NCI-H526 treated with DMSO at 0.1 percent for 48 hours (cell line): ENCODE measurements at regions not wholly inside any gene's neighbourhood (a gene's known extent, or its start where the extent isn't known, plus 50 kb on each side); places are given as distances from the start of the nearest gene placed in this dataset.

Experiments used
- DNase-seq: peaks from one replicate; lab custom pipeline; 2025; lab: John Stamatoyannopoulos, UW

- DNase-seq = no peak
Observed at GRCh38 chr1:75984781-75985180, 52.6 kb upstream of the ASB17 start.

GRCh38 chr1:75985827-75986226, 53.6 kb upstream of the ASB17 start:
- no peak for DNase-seq

- DNase-seq = no peak
Observed at GRCh38 chr1:75986478-75986877, 54.3 kb upstream of the ASB17 start.

- no peak for DNase-seq
Observed at GRCh38 chr1:75989121-75989520, 56.9 kb upstream of the ASB17 start.

GRCh38 chr1:75990686-75991085, 58.5 kb upstream of the ASB17 start:
- DNase-seq = no peak

GRCh38 chr1:75991497-75992114, 59.4 kb upstream of the ASB17 start:
- peak; percentile 68 for DNase-seq

- DNase-seq = no peak
Observed at GRCh38 chr1:75992312-75992711, 60.1 kb upstream of the ASB17 start.

GRCh38 chr1:75993661-75994060, 61.5 kb upstream of the ASB17 start:
- DNase-seq = no peak

GRCh38 chr1:75996196-75996595, 64.0 kb upstream of the ASB17 start:
- no peak for DNase-seq

- no peak for DNase-seq
Observed at GRCh38 chr1:75999034-75999433, 66.8 kb upstream of the ASB17 start.

GRCh38 chr1:76003946-76004345, 70.6 kb upstream of the ST6GALNAC3 start:
- no peak for DNase-seq

- DNase-seq = no peak
Observed at GRCh38 chr1:76005765-76006164, 68.8 kb upstream of the ST6GALNAC3 start.

- DNase-seq = no peak
Observed at GRCh38 chr1:76006234-76006633, 68.3 kb upstream of the ST6GALNAC3 start.

GRCh38 chr1:76010802-76011201, 63.7 kb upstream of the ST6GALNAC3 start:
- no peak for DNase-seq

GRCh38 chr1:76012341-76013205, 62.0 kb upstream of the ST6GALNAC3 start:
- no peak for DNase-seq

- no peak for DNase-seq
Observed at GRCh38 chr1:76013206-76013581, 61.4 kb upstream of the ST6GALNAC3 start.

GRCh38 chr1:76015478-76016103, 59.0 kb upstream of the ST6GALNAC3 start:
- DNase-seq = no peak

- DNase-seq = no peak
Observed at GRCh38 chr1:76018045-76018444, 56.5 kb upstream of the ST6GALNAC3 start.

- DNase-seq = no peak
Observed at GRCh38 chr1:76021846-76022245, 52.7 kb upstream of the ST6GALNAC3 start.

GRCh38 chr1:76023669-76024435, 50.7 kb upstream of the ST6GALNAC3 start:
- no peak for DNase-seq
